CD4-positive, alpha-beta T cell treated with Interleukin-4 for 4 hours (primary cell): ENCODE measurements at regions not wholly inside any gene's neighbourhood (a gene's known extent, or its start where the extent isn't known, plus 50 kb on each side); places are given as distances from the start of the nearest gene placed in this dataset.
"Not testable (repeated sequence)": the region's sequence is repeated elsewhere in the genome, so short reads cannot be mapped to it uniquely, and the experiment has no call there.

ENCODE experiments used
- DNase-seq: peaks from one replicate; pipeline ENCODE4 v3.0.0-alpha.2; 2020

DNA sequence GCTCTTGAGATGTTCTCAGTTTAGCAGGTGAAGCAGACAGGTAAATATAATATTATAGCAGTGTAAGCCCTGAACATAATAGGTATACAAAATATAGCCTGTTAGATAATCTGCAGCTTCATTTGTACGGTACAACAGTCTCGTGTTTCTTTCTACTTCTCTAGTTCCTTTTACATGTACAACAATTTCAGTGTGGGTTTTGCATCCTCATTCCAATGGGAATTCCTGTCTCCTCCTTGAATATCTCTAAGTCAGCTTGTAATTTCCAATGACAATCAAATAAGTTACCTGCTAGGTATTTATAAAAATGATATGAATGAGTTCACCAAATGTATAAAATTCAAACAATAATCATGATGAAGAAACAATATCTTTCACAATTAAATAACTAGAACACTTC is 330.0 kb upstream of the RND3 start:
- DNase-seq, result no peak

DNA sequence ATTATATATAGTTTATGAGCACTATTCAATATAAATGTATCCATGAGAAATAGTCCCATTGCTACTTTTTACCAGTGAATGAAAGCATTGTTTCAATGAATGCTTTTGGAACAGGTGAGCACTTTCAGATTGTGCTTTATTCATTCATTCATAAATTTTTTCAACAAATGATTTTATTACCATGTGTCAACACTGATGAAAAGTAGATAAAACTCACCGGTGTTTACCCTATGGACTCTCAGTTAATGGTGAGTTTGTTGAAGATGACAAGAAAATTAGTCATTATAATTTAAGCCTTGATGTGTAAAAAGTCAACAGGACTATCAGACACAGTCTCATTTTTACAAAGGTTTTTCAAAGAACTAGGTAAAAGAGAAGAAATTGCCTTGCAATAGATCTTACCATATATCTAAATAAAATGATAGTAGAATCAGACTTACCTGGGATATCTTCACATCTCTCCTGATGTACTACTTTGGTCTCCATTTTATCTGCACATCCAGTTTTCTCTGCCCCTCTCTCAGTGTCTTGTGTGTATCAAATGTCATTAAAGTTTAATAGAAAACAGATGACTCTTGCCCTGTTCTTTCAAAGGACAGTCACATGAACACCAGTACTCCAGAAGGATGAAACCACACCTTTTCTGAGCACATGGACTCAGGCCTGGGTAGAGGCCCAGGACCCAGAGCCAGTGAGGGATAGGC is 325.3 kb upstream of the RND3 start:
- no peak for DNase-seq

DNA sequence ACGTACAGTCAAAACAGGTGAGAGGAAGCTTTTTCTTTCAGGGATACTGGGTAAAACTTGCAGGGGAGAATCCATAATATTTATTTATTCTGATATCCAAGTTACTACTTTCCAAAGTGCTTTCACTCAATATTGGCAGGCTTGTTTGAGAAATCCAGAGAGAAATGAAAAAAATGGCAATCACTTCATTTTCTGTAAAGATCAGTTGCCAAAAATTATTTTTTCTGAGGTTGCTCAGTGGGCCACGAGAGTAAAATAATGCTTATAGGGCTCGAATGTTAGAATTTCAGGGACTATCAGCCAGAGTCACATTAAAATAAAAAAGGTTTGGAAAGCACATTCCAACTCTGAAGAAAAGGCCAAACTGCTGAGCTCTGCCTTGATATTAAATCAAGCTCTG is 324.6 kb upstream of the RND3 start:
- DNase-seq, result no peak

DNA sequence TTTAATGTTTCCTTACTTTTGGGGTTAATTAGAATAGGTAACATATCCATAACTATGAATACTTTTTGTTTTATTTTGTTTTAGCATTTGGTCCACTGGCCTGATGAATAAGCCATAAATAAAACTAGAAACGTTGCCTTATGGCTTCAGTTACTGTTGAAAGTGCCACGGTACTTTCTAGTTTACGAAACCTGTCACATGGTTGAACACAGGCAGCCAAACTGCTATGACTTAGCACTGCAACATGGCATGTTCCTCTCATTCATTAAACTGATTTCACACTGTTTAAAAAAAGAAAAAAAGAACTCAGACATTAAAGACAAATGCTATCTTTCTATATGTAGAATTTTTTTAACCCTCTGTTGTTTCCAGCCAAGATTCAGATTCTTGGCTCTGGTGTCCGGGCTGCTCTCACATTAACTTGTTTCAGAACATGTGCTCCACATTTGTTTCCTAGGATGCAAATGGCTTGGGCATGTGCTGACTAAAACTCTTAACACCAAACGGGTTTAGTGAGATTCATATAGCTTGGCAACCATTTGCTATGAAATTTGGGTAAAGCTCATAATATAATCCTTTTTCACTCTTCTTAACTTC is 323.9 kb upstream of the RND3 start:
- no peak for DNase-seq

DNA sequence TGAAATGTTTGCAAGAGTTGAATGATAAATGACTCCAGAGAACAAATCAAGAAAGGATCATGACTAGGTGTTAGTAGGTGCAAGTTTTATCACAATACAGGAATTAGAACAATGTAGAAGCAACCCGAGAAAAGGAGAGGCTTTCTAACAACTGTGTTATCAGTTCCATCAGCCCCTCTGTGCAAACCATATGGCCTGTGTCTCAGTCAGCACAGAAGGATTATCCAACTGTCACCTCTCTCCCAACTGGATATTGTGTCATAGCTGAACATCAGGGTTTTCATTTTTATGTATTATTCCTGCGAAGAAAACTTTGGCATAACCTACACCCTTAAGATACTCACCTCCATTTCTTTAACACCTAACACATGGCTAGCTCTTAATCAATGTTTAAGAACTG is 321.6 kb upstream of the RND3 start:
- no peak for DNase-seq

DNA sequence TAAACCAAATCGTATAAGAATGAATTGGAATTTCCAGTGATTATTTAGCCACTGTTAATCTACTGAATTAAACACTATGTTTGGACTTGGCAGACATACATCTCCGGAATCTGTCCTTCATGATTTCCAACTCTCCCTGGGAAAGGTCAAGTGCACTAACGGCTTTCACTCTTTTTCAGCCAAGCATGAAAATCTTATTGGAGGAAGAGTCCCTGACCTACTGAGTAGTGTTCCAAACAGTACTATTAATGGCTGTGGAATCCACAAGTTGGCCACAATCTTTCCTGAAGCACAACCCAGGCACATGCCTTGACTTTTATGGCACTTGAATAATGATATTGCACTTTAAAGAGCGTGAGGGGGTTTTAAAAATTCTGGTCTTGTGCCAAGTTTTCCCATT is 318.9 kb upstream of the RND3 start:
- DNase-seq, result no peak

DNA sequence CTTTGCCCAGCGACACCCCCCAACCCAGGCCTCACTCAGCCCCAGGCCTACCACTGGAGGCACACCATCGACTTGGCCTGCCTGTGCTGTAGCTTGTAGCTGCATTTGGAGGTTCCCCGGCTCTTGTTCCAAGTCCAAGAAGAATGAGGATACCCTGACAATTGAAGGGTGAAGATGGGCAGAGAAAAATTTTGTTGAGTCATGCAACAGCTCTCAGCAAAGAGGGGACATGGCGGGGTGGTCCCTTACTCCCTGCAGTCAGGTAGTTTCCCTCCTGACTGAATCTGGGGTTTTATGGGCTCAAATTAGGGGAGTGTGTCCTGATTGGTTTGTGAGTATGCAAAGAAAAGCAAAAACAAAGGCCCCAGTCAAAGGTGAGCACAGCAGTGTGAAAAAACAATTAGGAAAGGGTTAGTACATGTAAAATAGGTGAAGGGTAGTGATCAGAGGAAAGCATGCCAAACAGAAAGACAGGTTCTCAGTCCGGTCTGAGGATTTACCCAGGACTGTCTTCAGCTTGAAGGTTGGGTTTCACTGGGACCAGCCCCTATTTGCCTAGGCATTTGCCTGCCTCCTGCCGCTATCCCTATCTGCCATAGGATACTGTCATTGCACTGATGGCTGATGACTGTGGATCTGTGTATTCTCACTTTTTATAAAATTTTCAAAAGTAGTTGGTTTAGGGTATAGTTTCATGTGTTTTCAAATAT is 316.4 kb upstream of the RND3 start:
- DNase-seq, result no peak

DNA sequence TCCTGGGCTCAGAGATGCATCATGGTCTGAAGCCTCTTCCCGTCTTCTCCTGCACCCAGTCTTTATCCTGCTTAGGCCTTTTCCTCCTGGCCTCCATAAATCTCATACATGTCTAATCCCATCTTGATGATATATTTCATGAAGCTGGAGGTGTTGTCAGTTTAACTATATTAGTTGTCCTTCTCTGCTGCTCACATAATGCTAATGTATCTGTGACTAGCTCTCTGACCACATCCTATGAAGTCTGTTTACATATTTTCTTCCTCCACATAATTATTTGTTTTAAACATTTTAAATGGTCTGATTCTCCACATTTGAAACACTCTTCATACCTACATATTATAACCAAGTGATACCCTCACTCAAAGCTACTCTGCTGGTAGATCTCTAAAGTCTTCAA is 315.2 kb upstream of the RND3 start:
- DNase-seq, result no peak

DNA sequence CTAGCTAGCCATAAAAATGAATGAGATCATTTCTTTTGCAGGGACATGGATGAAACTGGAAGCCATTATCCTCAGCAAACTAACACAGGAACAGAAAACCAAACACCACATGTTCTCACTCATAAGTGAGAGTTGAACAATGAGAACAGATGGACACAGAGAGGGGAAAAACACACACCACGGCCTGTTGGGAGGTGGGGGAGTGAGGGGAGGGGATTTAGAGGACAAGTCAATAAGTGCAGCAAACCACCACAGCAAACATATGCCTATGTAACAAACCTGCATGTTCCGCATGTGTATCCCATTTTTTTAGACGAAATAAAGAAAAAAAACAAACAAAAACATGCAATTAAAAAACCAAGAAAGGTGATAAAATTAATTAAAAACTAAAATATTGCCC is 308.8 kb upstream of the RND3 start:
- not testable (repeated sequence) for DNase-seq

DNA sequence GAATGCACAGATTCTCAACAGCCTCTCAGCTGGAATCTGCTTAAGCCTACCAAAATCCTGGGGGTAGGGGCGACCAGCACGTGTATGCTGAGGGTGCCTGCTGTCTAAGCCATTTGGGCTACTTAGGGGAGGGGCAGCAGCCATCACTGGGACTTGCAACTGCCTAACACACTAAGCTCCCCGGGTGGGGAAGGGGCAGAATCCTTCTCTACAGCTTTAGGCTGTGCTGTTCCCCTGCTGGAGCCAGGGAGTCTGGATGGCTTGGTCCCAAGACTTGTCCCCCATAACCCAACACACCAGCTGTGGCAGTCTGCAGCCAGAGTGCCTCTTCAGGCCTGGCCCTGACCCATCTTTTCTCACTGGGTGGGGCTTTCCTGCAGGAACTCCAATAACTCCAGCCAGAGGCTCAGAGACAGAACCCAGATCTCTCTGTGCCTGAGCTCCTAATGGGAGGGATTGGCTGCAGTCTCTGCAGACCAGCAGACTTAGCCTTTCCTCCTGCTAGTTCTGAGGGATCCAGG is 305.4 kb upstream of the RND3 start:
- DNase-seq, result no peak

DNA sequence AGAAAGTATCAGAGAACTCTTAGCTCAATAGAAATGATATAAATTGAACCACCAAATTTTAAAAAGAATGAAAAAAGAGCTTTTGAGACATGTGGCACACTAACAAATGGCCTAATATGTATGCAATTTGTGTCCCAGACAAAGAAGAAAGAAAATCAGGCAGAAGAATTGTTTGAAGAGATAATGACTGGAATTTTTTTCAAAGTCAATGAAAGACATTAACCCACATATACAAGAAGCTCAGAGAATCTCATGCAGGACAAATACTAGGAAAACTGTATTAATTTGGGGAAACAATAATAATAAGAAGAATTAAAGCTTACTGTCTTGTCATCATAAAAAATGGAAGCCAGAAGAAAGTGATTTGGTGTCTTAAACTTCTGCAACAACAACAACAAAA is 304.1 kb upstream of the RND3 start:
- no peak for DNase-seq

DNA sequence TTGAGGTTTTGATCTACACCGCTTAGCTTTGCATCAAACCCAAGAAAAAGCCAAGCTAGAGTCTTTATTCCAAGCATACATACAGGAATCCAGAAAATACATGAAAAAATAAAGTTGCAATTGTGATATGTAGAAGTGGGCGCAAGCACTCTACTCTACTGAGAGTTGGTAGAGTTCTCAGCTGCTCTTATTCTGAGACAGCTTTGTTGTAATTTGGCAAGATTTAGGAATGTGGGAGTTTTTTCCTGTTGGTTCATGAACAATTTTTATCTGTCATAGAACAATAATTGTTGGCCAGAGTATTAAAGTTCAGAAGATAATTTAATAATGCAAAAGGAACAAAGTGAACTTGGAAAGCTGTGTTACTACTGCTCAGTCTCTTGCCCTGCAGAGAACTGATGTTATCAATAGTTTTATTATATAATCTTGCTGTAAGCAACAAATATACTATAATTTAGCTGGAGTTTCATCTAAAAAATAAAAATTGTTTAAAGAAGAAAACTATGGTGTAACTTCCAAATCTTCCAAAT is 302.0 kb upstream of the RND3 start:
- no peak for DNase-seq

DNA sequence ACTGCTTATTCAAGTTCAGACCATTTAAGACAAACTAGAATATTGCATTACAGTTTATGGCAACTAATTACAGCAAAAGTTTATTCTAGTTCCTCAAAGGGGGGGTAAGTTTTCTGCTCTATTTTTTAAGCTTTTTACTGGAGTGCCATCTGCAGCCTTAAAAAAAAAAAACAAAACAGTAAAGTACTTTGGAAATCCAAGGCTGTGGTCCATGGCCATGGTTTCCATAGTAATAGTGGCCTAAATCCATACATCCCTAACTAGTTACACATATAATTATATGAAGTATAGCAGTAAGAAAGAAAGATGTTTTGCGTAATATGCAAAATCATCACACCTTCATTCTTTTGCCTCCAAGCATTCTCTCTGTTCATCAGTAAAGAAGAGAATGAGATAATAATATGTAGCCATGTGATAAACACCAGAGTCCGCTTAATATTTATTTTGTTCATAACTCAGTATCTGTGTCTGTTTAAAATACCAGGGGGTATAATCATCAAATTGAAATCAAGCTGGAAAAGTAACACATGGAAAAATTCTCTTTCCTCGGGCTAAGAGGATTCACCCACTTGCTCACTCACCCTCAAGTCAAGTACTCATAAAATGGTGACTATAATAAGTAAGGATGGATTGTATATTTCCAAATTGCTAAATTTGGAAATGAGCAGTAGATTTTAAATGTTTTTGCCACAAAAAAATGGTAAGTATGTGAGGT is 301.1 kb upstream of the RND3 start:
- DNase-seq, result no peak

DNA sequence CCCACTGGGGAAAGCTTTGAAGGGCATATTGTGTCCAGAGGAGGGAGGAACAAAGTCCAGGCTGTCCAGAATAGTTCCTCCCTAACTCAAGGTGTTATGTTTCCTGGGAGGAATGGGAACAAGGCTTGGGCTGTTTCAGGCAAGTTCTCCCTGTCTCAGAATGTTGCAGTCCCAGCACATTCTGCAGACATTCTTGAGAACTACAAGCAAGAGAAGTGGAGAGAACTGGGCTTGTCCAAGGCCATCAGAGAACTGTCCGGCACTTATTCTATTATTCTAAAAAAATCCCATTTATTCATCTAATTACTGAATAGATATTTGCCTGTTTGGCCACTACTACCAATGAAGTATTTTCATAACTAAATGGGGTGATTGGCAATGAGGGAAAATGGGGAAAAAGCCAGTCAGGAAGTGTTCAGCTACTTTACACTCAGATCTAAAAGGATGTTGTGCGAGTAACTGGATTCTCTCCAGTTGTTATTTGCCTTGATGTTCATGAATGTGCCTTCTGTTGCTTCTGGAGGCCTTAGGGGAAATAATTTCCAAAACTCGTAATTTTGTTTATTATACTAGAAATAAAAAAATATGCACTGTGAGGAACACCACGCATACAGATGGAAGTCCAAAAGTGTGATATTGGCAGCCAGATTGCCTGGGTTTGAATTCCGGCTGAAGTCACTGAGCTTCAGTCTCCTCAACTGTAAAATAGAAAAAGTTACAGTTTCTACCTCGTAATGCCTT is 300.1 kb upstream of the RND3 start:
- no peak for DNase-seq

DNA sequence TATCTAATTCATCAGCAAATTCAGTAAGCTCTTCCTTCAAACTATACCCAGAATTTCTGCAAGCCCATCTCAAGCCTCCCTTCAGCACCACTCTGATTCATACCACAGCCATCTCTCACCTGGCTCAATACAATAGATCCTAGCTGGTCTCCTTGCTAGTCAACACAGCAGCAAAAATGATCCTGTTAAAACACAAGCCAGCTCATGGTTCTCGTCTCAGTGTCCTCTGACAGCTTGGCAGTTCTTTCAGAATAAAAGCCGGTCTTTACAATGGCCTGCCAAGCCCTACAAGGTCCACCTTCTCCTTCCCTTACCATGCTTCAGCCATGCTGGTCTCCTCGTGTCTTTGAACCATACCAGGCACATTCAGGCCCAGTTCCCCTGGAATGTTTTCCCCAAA is 296.9 kb upstream of the RND3 start:
- no peak for DNase-seq

DNA sequence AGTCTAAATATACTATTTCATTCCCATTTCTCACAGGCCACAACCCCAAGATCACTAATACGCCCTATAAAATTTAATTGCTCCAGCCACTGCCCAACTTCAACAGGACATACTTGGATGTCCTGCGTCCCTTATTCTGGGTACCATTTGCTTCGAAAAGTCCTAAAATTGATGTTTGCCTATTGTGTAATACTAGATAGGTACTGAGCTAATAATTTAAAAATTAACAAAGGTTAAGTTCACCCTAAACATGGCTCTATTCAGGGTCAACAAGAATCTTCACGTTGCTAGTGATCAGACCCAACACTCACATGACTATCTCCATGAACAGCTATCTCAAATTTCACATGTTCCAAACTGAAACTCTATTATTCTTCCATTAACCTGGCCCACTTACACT is 296.4 kb upstream of the RND3 start:
- no peak for DNase-seq

DNA sequence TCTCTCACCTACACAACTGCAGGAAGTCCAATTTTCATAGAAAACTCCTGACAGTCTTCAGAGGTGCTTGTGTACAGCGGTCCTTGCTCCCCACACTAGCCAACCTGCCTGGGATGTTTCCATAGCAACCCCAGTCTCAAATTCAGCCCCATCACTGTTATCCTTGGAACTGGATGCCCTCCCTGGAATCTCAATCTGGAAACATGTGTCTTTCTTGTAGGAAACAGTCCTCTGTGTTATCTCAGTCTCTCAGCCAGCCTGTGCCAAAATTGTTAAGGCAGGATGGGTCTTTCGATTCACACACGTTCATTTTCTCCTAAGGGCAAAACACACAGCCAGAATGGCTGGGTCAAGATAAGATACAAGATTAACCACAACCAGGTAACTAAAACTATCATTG is 295.5 kb upstream of the RND3 start:
- DNase-seq, result no peak

DNA sequence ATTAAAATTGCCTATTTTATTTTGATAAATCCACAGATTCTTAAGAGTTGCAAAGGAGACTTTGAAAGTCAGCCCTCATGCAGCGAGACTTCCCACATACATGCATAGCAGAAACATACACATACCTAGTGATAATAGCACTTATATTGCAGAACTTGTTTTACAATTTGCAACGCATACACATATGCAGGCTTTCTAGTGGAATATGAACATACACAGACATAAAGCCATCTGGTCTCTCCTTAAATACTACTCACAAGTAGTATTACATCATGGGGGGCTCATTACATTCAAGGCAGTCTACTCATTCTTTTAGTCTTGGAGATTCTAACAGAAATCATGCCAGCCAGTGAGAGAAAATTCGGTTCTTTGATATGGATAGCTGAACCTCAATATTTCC is 295.1 kb upstream of the RND3 start:
- no peak for DNase-seq

DNA sequence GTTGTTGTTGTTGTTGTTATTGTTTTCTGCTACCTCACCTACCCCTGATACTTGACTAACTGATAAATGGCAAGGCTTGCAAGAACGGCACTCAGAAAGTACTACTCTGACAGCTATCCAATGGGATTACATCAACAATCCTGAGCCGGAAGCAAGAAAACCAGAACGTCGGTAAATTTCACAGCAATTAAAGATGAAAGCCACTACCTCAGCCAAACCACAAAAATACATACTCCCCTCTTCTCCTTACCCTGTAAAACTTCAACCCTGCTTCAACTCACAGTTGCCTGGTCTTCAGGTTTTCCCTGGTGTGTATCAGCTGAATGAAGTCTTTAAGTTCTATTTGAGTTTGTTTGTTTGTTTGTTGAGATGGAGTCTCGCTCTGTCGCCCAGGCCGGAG is 293.7 kb upstream of the RND3 start:
- DNase-seq, result no peak

DNA sequence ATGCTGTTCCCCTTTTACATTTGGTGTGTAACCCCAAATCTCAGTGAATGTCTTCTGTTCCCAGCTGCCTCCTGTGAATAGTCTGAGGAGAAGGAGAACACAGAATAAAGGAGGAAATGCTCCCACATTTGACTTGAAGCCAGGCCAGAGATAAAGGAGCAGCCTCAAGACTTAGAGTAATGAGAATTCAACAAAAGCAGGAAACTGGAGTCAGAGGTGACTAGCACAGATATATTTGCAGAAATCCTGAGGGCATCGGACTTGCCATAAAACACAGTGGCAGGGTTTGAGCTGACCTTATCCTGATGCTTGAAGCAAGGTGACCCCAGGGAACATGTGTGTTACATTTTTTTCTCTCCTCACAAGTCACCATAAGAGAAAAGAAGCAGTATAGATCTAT is 291.4 kb upstream of the RND3 start:
- no peak for DNase-seq

DNA sequence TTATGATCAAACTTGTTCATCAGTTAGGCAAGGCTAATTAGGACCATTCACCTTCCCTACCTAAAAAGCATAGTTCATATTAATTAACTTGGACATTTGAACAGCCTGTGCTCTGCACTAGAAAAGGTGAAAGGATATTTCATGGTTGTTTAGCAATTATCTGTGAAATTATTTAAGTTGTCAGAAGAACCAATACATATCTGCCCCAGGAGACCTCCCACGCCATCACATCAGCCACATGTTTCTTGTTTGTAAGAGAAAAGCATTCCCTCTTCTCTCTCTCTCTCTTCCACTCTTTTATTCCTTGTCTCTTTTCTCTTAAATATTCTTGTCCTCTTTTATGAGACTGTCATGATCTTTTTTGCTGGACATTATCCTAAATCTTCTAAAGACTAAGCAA is 282.0 kb upstream of the RND3 start:
- no peak for DNase-seq

DNA sequence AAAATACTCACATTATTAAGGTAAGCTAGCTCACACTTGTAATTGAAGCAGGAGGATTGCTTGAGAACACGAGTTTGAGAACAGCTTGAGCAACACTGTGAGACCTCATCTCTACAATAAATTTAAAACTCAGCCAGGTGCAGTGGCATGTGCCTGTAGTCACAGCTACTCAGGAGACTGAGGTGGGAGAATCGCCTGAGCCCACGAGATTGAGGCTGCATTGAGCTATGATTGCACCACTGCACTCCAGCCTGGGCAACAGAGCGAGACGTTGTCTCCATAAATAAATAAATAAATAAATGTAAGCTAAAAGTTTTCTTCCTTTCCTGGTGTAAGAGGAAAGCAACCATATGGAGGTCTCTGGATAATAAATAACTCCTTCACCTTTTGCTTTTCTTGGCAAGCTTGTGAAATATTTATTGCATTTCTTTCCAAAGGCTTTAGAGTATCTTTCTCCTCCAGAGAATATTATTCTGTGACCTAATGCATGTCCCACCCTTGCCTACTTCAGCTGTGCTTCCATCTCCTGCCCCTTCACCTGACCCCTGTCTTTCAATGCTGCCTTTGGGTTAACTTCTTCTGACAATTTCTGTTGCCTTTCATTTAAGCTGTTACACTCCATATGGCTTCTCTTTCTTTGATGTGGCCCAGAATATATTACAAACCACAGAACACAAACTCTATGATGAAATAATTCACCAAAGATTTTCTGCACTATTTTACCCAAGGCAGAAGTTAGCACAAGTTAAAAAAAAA is 280.7 kb upstream of the RND3 start:
- no peak for DNase-seq
